Left lung (tissue), 4 donors: ENCODE measurements at regions not wholly inside any gene's neighbourhood (a gene's known extent, or its start where the extent isn't known, plus 50 kb on each side); places are given as distances from the start of the nearest gene placed in this dataset.

Experiments used
- ATAC-seq: fragments of 200-7000 bp; cut with Tn5 transposase; one replicate; pipeline ENCODE4 v1.9.1; 2020; ENCODE audit warnings: moderate library complexity
- DNase-seq, 4 donors: peaks; one replicate each; pipeline ENCODE4 v3.0.0-alpha.2; 2013 to 2020
- H3K27ac ChIP-seq, 2 donors: fragments of 200-600 bp; sonication (generic) in 1 of 2; one replicate each; pipeline versions ENCODE4 v1.5.0 to v1.8.0; 2020 to 2021
- H3K27me3 ChIP-seq, 2 donors: fragments of 200-600 bp; sonication (generic) in 1 of 2; one replicate each; pipeline versions ENCODE4 v1.5.0 to v1.8.0; 2020 to 2021
- H3K36me3 ChIP-seq, 2 donors: fragments of 200-600 bp; sonication (generic) in 1 of 2; one replicate each; pipeline versions ENCODE4 v1.5.0 to v1.8.0; 2020 to 2021
- H3K4me1 ChIP-seq, 2 donors: fragments of 200-600 bp; one replicate each; pipeline ENCODE4 v1.8.0; 2021
- H3K4me3 ChIP-seq, 2 donors: fragments of 200-600 bp; sonication (generic) in 1 of 2; one replicate each; pipeline versions ENCODE4 v1.5.0 to v1.8.0; 2020 to 2021; ENCODE audit warnings: mild to moderate bottlenecking in 1 of 2
- H3K9me3 ChIP-seq, 2 donors: fragments of 200-600 bp; sonication (generic) in 1 of 2; one replicate each; pipeline versions ENCODE4 v1.5.0 to v1.8.0; 2020 to 2021
- CTCF ChIP-seq, 2 donors: fragments of 200-600 bp; sonication (generic) in 1 of 2; IDR thresholded peaks; one replicate each; pipeline versions ENCODE4 v1.5.0 to v1.8.0; 2021; ENCODE audit warnings: antibody characterized with exemption in 2 of 2
- intact Hi-C, 2 donors: fragments of 100-400 bp; cut with DNase I; formaldehyde crosslinking; loops; one replicate each; pipeline versions ENCODE4 v1.11.2 to v1.14.2; 2022
- donor health status: DM: no; HTN: yes; CAD: no.
- donor health status: DM: no; HTN: no; CAD: no.

DNA sequence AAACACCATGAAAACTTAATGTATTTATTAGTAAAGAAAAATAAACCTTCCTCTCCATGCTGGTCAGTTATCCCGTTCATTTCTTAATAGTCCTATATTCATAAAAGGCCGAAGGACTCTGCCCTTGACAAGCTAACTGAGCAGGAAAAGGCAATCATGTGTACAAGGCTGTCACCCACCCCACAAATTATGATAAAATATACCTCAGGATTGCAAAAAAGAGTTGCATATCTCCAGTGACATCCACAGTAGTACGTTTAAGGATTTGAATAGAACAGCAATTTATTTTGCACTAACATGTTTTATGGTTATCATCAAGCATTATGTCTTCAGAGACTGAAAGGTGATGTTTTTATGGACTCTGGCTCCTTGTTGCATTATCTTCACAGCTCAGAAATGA is 157.6 kb downstream of the FOXB1 start:
- Histone ChIP-seq H3K4me3 (no peak overlapping the region), H3K27ac (no peak overlapping the region), H3K4me1 (no peaks in the 10 kb centered on the region), H3K9me3 (no peaks in the 10 kb centered on the region), H3K36me3 (no peaks in the 10 kb centered on the region), H3K27me3 (peaks cover 4 to 28% of the 10 kb centered on the region in 2 donors)
- TF ChIP-seq CTCF (IDR thresholded peaks at IDR 0.05), result no peak
- ATAC-seq (no peak), DNase-seq (no peak)
- intact Hi-C loops, result no loop called here

GRCh38 chr15:60162251-60162967 is 158.3 kb downstream of the FOXB1 start:
- H3K27ac ChIP-seq, result no peak overlapping the region
- TF ChIP-seq CTCF (IDR thresholded peaks at IDR 0.05), result no peak
- no peak for DNase-seq
- intact Hi-C loops, result no loop called here
- no peak for ATAC-seq
- peaks cover 4 to 21% of the 10 kb centered on the region in 2 donors for H3K27me3 ChIP-seq
- H3K36me3 ChIP-seq, result no peaks in the 10 kb centered on the region
- H3K4me3 ChIP-seq, result no peak overlapping the region
- H3K9me3 ChIP-seq, result no peaks in the 10 kb centered on the region
- H3K4me1 ChIP-seq, result no peaks in the 10 kb centered on the region

DNA sequence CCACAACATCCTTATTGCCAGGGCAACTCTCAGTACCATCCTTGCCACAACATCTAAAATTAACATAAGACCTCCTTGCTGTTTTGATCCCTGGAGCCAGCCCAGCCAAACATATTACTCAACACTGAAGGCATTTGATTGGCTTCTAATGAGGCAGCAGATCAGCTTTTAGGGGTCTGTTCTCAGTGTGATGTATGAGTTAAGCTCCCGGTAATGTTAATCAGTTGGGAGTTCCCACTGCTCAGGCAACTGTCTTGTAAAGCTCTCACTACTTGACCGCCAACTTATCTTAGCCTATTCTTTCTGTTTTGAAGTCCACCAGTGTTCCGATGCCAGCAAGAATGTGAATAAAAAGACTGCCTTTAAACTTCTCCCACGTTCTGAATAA is 158.9 kb downstream of the FOXB1 start:
- no peak for ATAC-seq
- intact Hi-C loops, result no loop called here
- DNase-seq, result no peak
- Histone ChIP-seq H3K9me3 (no peaks in the 10 kb centered on the region), H3K4me1 (no peaks in the 10 kb centered on the region), H3K27ac (no peak overlapping the region), H3K27me3 (peaks cover 4 to 19% of the 10 kb centered on the region in 2 donors), H3K4me3 (no peak overlapping the region), H3K36me3 (no peaks in the 10 kb centered on the region)
- TF ChIP-seq CTCF (IDR thresholded peaks at IDR 0.05), result no peak

- no peaks in the 10 kb centered on the region for H3K9me3 ChIP-seq
- ATAC-seq (no peak), DNase-seq (peak in 1 of 4 donors; percentile 34)
- no peak overlapping the region for H3K27ac ChIP-seq
- intact Hi-C loops, result no loop called here
- no peak for TF ChIP-seq CTCF (IDR thresholded peaks at IDR 0.05)
- no peaks in the 10 kb centered on the region for H3K4me1 ChIP-seq
- no peaks in the 10 kb centered on the region for H3K36me3 ChIP-seq
- peaks cover 4 to 19% of the 10 kb centered on the region in 2 donors for H3K27me3 ChIP-seq
- no peak overlapping the region for H3K4me3 ChIP-seq
These were observed 161.0 kb downstream of the FOXB1 start for GRCh38 chr15:60165111-60165510.

DNA sequence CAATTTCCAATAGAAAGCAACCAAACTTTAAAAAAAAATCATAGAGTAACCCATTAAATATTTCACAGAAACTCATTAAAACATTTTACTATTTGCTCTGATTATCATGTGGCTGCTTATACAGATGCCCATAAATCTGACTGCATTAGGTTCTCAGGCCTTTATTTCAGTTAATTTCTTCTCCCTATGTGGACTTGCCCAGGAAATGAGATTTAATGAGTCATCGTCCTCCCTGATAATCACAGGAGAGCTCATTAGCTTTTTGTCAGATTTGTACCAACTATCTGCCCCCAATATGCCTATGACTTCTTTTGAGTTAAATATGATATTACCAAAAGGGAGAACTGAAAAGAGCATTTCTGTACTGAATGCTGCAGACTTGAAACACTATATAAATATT is 168.0 kb downstream of the FOXB1 start:
- no peaks in the 10 kb centered on the region for H3K4me1 ChIP-seq

More for the DNA sequence above, 168.0 kb downstream of the FOXB1 start:
- H3K9me3 ChIP-seq, result no peaks in the 10 kb centered on the region
- H3K36me3 ChIP-seq, result no peaks in the 10 kb centered on the region
- intact Hi-C loops, result no loop called here
- H3K27ac ChIP-seq, result no peak overlapping the region
- ATAC-seq, result no peak
- no peak for TF ChIP-seq CTCF (IDR thresholded peaks at IDR 0.05)
- H3K27me3 ChIP-seq, result peaks cover 0 to 4% of the 10 kb centered on the region in 2 donors
- no peak for DNase-seq
- no peak overlapping the region for H3K4me3 ChIP-seq
